ENCODE measurements at regions not wholly inside any gene's neighbourhood (a gene's known extent, or its start where the extent isn't known, plus 50 kb on each side); places are given as distances from the start of the nearest gene placed in this dataset.

- Mint-ChIP-seq H3K36me3 (ENCODE audit: insufficient read depth in 1 of 3, low read depth in 3 of 3) (no peaks in the 10 kb centered on the region), H3K4me3 (no peak overlapping the region), H3K27ac (no peak overlapping the region), H3K27me3 (ENCODE audit: low read depth) (no peaks in the 10 kb centered on the region), H3K9me3 (no peaks in the 10 kb centered on the region; a peak in 1 of 5 replicates), H3K4me1 (0 out of 4 replicates have a peak, but pooled peaks cover 2% of the 10 kb centered on the region in 2 experiments)
- no peak overlapping the region for H3K56ac ChIP-seq (ENCODE audit: insufficient read length, low read depth, low read length)
- H2BK20ac ChIP-seq (ENCODE audit: low read depth, low read length, poor library complexity, severe bottlenecking): no peak overlapping the region
- no peak overlapping the region for H3K14ac ChIP-seq (ENCODE audit: insufficient read depth, low read length)
- DNase-seq: no peak
- no peak overlapping the region for H2BK12ac ChIP-seq (ENCODE audit: insufficient read length, low read depth, low read length)
- H4K5ac ChIP-seq (ENCODE audit: insufficient read length, low read depth, low read length): no peak overlapping the region
- no peak overlapping the region for H3K23ac ChIP-seq (ENCODE audit: insufficient read length, low read depth, low read length)
- H4K91ac ChIP-seq (ENCODE audit: insufficient read length, low read depth, low read length): no peak overlapping the region
- no peaks in the 10 kb centered on the region for H3K23me2 ChIP-seq (ENCODE audit: insufficient read length, low read depth, low read length, poor library complexity, severe bottlenecking)
- H3K4ac ChIP-seq (ENCODE audit: low read depth, low read length): no peak overlapping the region
- no CpG with 5 or more reads among the region's 3 CpGs for WGBS (ENCODE audit: extremely low coverage, insufficient read length, low lambda C conversion rate)
- no peak overlapping the region for H3K9ac ChIP-seq (ENCODE audit: extremely low read depth, insufficient read length, low read length)
- no peaks in the 10 kb centered on the region for H3K27me3 ChIP-seq (ENCODE audit: insufficient read depth, low read length)
- H3K27ac ChIP-seq (ENCODE audit: insufficient read length, low read depth, low read length): no peak overlapping the region
- no peak overlapping the region for H3T11ph ChIP-seq (ENCODE audit: low read length)
- H3K9me3 ChIP-seq (ENCODE audit: control insufficient read depth, low read depth, low read length): no peaks in the 10 kb centered on the region
- no peaks in the 10 kb centered on the region for H3K79me1 ChIP-seq (ENCODE audit: insufficient read depth, low read depth, low read length, poor library complexity, severe bottlenecking)
- H2BK5ac ChIP-seq (ENCODE audit: insufficient read length, low read length): no peak overlapping the region
- no peaks in the 10 kb centered on the region for H3K79me2 ChIP-seq (ENCODE audit: insufficient read depth, low read length)
- no peak overlapping the region for H4K8ac ChIP-seq (replicated peaks; ENCODE audit: insufficient read length, low read depth, low read length)
- H3K4me1 ChIP-seq (ENCODE audit: insufficient read depth, low read length): peaks cover 5% of the 10 kb centered on the region; the same call in 1 of the 2 replicates
- H3K18ac ChIP-seq (ENCODE audit: insufficient read length, low read depth, low read length): no peak overlapping the region
- H3K4me2 ChIP-seq (ENCODE audit: insufficient read depth, insufficient read length, low read length): no peak overlapping the region
- no peak overlapping the region for H2BK15ac ChIP-seq (ENCODE audit: low read depth, low read length)
- no peak overlapping the region for H2BK120ac ChIP-seq (ENCODE audit: low read depth, low read length, poor library complexity, severe bottlenecking)
- H2AFZ ChIP-seq (ENCODE audit: low read length): no peak overlapping the region
- H4K20me1 ChIP-seq (ENCODE audit: control insufficient read depth, insufficient read depth, insufficient read length): no peaks in the 10 kb centered on the region
- no peak overlapping the region for H2AK5ac ChIP-seq (ENCODE audit: insufficient read length, low read length)
- TF ChIP-seq, protein P1, sequence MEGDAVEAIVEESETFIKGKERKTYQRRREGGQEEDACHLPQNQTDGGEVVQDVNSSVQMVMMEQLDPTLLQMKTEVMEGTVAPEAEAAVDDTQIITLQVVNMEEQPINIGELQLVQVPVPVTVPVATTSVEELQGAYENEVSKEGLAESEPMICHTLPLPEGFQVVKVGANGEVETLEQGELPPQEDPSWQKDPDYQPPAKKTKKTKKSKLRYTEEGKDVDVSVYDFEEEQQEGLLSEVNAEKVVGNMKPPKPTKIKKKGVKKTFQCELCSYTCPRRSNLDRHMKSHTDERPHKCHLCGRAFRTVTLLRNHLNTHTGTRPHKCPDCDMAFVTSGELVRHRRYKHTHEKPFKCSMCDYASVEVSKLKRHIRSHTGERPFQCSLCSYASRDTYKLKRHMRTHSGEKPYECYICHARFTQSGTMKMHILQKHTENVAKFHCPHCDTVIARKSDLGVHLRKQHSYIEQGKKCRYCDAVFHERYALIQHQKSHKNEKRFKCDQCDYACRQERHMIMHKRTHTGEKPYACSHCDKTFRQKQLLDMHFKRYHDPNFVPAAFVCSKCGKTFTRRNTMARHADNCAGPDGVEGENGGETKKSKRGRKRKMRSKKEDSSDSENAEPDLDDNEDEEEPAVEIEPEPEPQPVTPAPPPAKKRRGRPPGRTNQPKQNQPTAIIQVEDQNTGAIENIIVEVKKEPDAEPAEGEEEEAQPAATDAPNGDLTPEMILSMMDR (conservative IDR thresholded peaks at IDR 0.05): peak; percentile 46; the same call in 2 of the 3 replicates
Observed at GRCh38 chr10:4770801-4771553, 55.0 kb upstream of the AKR1E2 start.
